IPS-18c (cell line): ENCODE measurements at regions not wholly inside any gene's neighbourhood (a gene's known extent, or its start where the extent isn't known, plus 50 kb on each side); places are given as distances from the start of the nearest gene placed in this dataset.
"Not testable (repeated sequence)": the region's sequence is repeated elsewhere in the genome, so short reads cannot be mapped to it uniquely, and the experiment has no call there.

Source experiments
- H3K4me3 ChIP-seq: 2 replicates; pipeline ENCODE4 v1.7.0; 2013; ENCODE audit warnings: low read depth, mild to moderate bottlenecking, low read length, moderate library complexity; ENCODE audit not compliant: insufficient read depth
- H3K9me3 ChIP-seq: one replicate; pipeline ENCODE4 v1.6.1; 2013; ENCODE audit warnings: mild to moderate bottlenecking, low read length, moderate library complexity; ENCODE audit not compliant: control insufficient read depth, insufficient read depth

- not testable (repeated sequence) for H3K4me3 ChIP-seq, H3K9me3 ChIP-seq
Measured at GRCh38 chr4:3884261-3884660, 118.1 kb downstream of the ADRA2C start.

GRCh38 chr4:3893590-3893989 lies 127.4 kb downstream of the ADRA2C start:
- not testable (repeated sequence) for H3K9me3 ChIP-seq, H3K4me3 ChIP-seq

- not testable (repeated sequence) for H3K9me3 ChIP-seq, H3K4me3 ChIP-seq
Measured at GRCh38 chr4:3894086-3894959, 128.1 kb downstream of the ADRA2C start.

- Histone ChIP-seq H3K9me3 (no peaks in the 10 kb centered on the region), H3K4me3 (no peak overlapping the region)
Measured at GRCh38 chr4:3896441-3896840, 130.3 kb downstream of the ADRA2C start.

- not testable (repeated sequence) for H3K9me3 ChIP-seq, H3K4me3 ChIP-seq
Measured at GRCh38 chr4:3896871-3897578, 130.8 kb downstream of the ADRA2C start.

GRCh38 chr4:3898098-3898497 lies 131.9 kb downstream of the ADRA2C start:
- Histone ChIP-seq H3K4me3 (no peak overlapping the region), H3K9me3 (no peaks in the 10 kb centered on the region)

GRCh38 chr4:3898928-3899327 lies 132.7 kb downstream of the ADRA2C start:
- H3K9me3 ChIP-seq, H3K4me3 ChIP-seq: not testable (repeated sequence)

- not testable (repeated sequence) for H3K9me3 ChIP-seq, H3K4me3 ChIP-seq
Measured at GRCh38 chr4:3904264-3904955, 138.2 kb downstream of the ADRA2C start.

GRCh38 chr4:3909616-3910015 lies 143.4 kb downstream of the ADRA2C start:
- H3K4me3 ChIP-seq, H3K9me3 ChIP-seq: not testable (repeated sequence)

- not testable (repeated sequence) for H3K4me3 ChIP-seq, H3K9me3 ChIP-seq
Measured at GRCh38 chr4:3910161-3910950, 144.2 kb downstream of the ADRA2C start.

GRCh38 chr4:3911252-3911856 lies 145.2 kb downstream of the ADRA2C start:
- Histone ChIP-seq H3K4me3 (no peak overlapping the region), H3K9me3 (no peaks in the 10 kb centered on the region)

GRCh38 chr4:3914511-3914910 lies 148.3 kb downstream of the ADRA2C start:
- H3K4me3 ChIP-seq, H3K9me3 ChIP-seq: not testable (repeated sequence)

GRCh38 chr4:3919509-3919908 lies 153.3 kb downstream of the ADRA2C start:
- H3K9me3 ChIP-seq, H3K4me3 ChIP-seq: not testable (repeated sequence)

- not testable (repeated sequence) for H3K9me3 ChIP-seq, H3K4me3 ChIP-seq
Measured at GRCh38 chr4:3921902-3922301, 155.7 kb downstream of the ADRA2C start.

- not testable (repeated sequence) for H3K4me3 ChIP-seq, H3K9me3 ChIP-seq
Measured at GRCh38 chr4:3925841-3926240, 159.7 kb downstream of the ADRA2C start.

GRCh38 chr4:3926271-3926670 lies 160.1 kb downstream of the ADRA2C start:
- H3K4me3 ChIP-seq, H3K9me3 ChIP-seq: not testable (repeated sequence)
